Upper lobe of left lung (tissue), 4 donors: ENCODE measurements at regions not wholly inside any gene's neighbourhood (a gene's known extent, or its start where the extent isn't known, plus 50 kb on each side); places are given as distances from the start of the nearest gene placed in this dataset.

Experiments
- CTCF ChIP-seq, 6 experiments: fragments of 450-650 bp in 4 of 6; fragments of 200-600 bp in 2 of 6; sonication (generic) in 2 of 6; IDR thresholded peaks; one replicate each; pipeline ENCODE4 v1.5.1; 2016 to 2019; ENCODE audit warnings: antibody characterized with exemption in 6 of 6
- EP300 ChIP-seq, 4 donors: sonication (generic); formaldehyde crosslinking; IDR thresholded peaks; one replicate each; pipeline ENCODE4 v1.5.1; 2017; ENCODE audit warnings: antibody characterized with exemption in 4 of 4, control low read depth in 2 of 4
- POLR2A ChIP-seq, 4 donors: fragments of 450-650 bp; IDR thresholded peaks; one replicate each; pipeline ENCODE4 v1.5.1; 2016 to 2017; ENCODE audit warnings: antibody characterized with exemption in 4 of 4, mild to moderate bottlenecking in 2 of 4
- POLR2AphosphoS5 ChIP-seq, 2 donors: sonication (generic); formaldehyde crosslinking; IDR thresholded peaks; one replicate each; pipeline ENCODE4 v1.5.1; 2017; ENCODE audit warnings: antibody characterized with exemption in 2 of 2

- TF ChIP-seq CTCF (IDR thresholded peaks at IDR 0.05) = no peak
- TF ChIP-seq EP300 (IDR thresholded peaks at IDR 0.05) = no peak
- no peak for TF ChIP-seq POLR2A (IDR thresholded peaks at IDR 0.05)
- no peak for TF ChIP-seq POLR2AphosphoS5 (IDR thresholded peaks at IDR 0.05)
Measured at GRCh38 chr12:98229540-98229924, 285.9 kb upstream of the TMPO start.
